GM23338 (cell line): ENCODE measurements at regions not wholly inside any gene's neighbourhood (a gene's known extent, or its start where the extent isn't known, plus 50 kb on each side); places are given as distances from the start of the nearest gene placed in this dataset.

Source experiments
- ATAC-seq: fragments of 200-7000 bp; cut with Tn5 transposase; 3 replicates; pipeline ENCODE4 v1.9.1; 2020
- DNase-seq: peaks from one replicate; pipeline ENCODE4 v3.0.0-alpha.2; 2015; ENCODE audit warnings: low spot score
- H2AFZ ChIP-seq: fragments of 200-600 bp; sonication (generic); 2 replicates; pipeline ENCODE4 v1.8.0; 2016; ENCODE audit warnings: antibody characterized with exemption, mild to moderate bottlenecking, moderate library complexity
- H3F3A ChIP-seq: fragments of 200-600 bp; sonication (generic); replicated peaks from 2 replicates; pipeline ENCODE4 v1.8.0; 2017; ENCODE audit warnings: antibody characterized with exemption, mixed run types, low read depth
- H3K27ac ChIP-seq: fragments of 200-600 bp; sonication (generic); 2 replicates; pipeline ENCODE4 v1.6.1; 2016; ENCODE audit warnings: low read depth
- H3K27me3 ChIP-seq: fragments of 200-600 bp; sonication (generic); 2 replicates; pipeline ENCODE4 v1.8.0; 2016; ENCODE audit warnings: mild to moderate bottlenecking, mixed run types, moderate library complexity; ENCODE audit not compliant: insufficient read depth
- H3K36me3 ChIP-seq: fragments of 200-600 bp; sonication (generic); 2 replicates; pipeline ENCODE4 v1.8.0; 2016; ENCODE audit warnings: mild to moderate bottlenecking; ENCODE audit not compliant: insufficient read depth
- H3K4me1 ChIP-seq: fragments of 200-600 bp; sonication (generic); 2 replicates; pipeline ENCODE4 v1.8.0; 2016; ENCODE audit warnings: mild to moderate bottlenecking, moderate library complexity; ENCODE audit not compliant: insufficient read depth
- H3K4me2 ChIP-seq: fragments of 200-600 bp; sonication (generic); 2 replicates; pipeline ENCODE4 v1.7.1; 2017; ENCODE audit warnings: mixed run types
- H3K4me3 ChIP-seq: fragments of 200-600 bp; sonication (generic); 2 replicates; pipeline ENCODE4 v1.6.1; 2016; ENCODE audit warnings: mixed run types
- H3K79me2 ChIP-seq: fragments of 200-600 bp; sonication (generic); replicated peaks from 2 replicates; pipeline ENCODE4 v1.8.0; 2017; ENCODE audit warnings: mild to moderate bottlenecking; ENCODE audit not compliant: insufficient read depth
- H3K9me2 ChIP-seq: fragments of 200-600 bp; sonication (generic); 2 replicates; pipeline ENCODE4 v1.8.0; 2017; ENCODE audit not compliant: insufficient read depth
- H4K20me1 ChIP-seq: fragments of 200-600 bp; sonication (generic); replicated peaks from 2 replicates; pipeline ENCODE4 v1.8.0; 2017; ENCODE audit warnings: mild to moderate bottlenecking; ENCODE audit not compliant: insufficient read depth
- H3K27ac Mint-ChIP-seq: 2 replicates; pipeline ENCODE4 v1.8.0; 2020; ENCODE audit warnings: inconsistent platforms, mild to moderate bottlenecking, moderate library complexity, mixed read lengths
- H3K27me3 Mint-ChIP-seq: 3 replicates; pipeline ENCODE4 v1.8.0; 2022; ENCODE audit warnings: low read depth, mild to moderate bottlenecking, moderate library complexity, mixed read lengths, inconsistent platforms; ENCODE audit not compliant: insufficient read depth, poor library complexity
- H3K36me3 Mint-ChIP-seq: 3 replicates; pipeline ENCODE4 v1.8.0; 2021; ENCODE audit warnings: low read depth, mild to moderate bottlenecking, inconsistent platforms, moderate library complexity, mixed read lengths
- H3K4me1 Mint-ChIP-seq: 3 replicates; pipeline ENCODE4 v1.8.0; 2020; ENCODE audit warnings: mild to moderate bottlenecking, inconsistent platforms, mixed read lengths
- H3K4me3 Mint-ChIP-seq: 3 replicates; pipeline ENCODE4 v1.8.0; 2021; ENCODE audit warnings: moderate library complexity, mild to moderate bottlenecking, inconsistent platforms, mixed read lengths
- H3K9me3 Mint-ChIP-seq: 3 replicates; pipeline ENCODE4 v1.8.0; 2020; ENCODE audit warnings: moderate library complexity, mild to moderate bottlenecking, inconsistent platforms, mixed read lengths
- CREB1 ChIP-seq: fragments of 250-450 bp; sonication (Bioruptor Pico); IDR thresholded peaks from 2 replicates; pipeline ENCODE4 v1.5.0; 2020; ENCODE audit warnings: low read depth, mild to moderate bottlenecking, moderate library complexity
- ETS1 ChIP-seq: IDR thresholded peaks from 2 replicates; pipeline ENCODE4 v1.6.1; 2016; ENCODE audit warnings: antibody characterized with exemption
- EZH2 ChIP-seq: fragments of 200-600 bp; sonication (generic); IDR thresholded peaks from one replicate; pipeline ENCODE4 v1.8.0; 2017; ENCODE audit warnings: antibody characterized with exemption, mild to moderate bottlenecking, low read depth; ENCODE audit not compliant: unreplicated experiment
- JUNB ChIP-seq: IDR thresholded peaks from one replicate; pipeline ENCODE4 v1.6.1; 2016; ENCODE audit warnings: antibody characterized with exemption; ENCODE audit not compliant: unreplicated experiment
- NANOG ChIP-seq: IDR thresholded peaks from 2 replicates; pipeline ENCODE4 v1.6.1; 2016; ENCODE audit warnings: antibody characterized with exemption, borderline replicate concordance
- POLR2AphosphoS5 ChIP-seq: IDR thresholded peaks from 2 replicates; pipeline ENCODE4 v1.6.1; 2016; ENCODE audit warnings: antibody characterized with exemption, low read depth
- ZNF331 ChIP-seq: fragments of 250-450 bp; sonication (Bioruptor Pico); IDR thresholded peaks from 2 replicates; pipeline ENCODE4 v1.5.0; 2020; ENCODE audit warnings: low read depth, mild to moderate bottlenecking, moderate library complexity
- ZNF462 ChIP-seq: fragments of 250-450 bp; sonication (Bioruptor Pico); IDR thresholded peaks from 2 replicates; pipeline ENCODE4 v1.5.0; 2020; ENCODE audit warnings: mild to moderate bottlenecking, moderate library complexity

- TF ChIP-seq ZNF462 = no peak
- no peak for TF ChIP-seq ETS1
- TF ChIP-seq ZNF331 (CRISPR knock-in tag) = no peak
- TF ChIP-seq CREB1 (CRISPR knock-in tag) = no peak
- TF ChIP-seq EZH2 = no peak
Observed at GRCh38 chr18:72444798-72445155, 99.4 kb downstream of the CBLN2 start (continued).

- H3K27ac ChIP-seq = no peak overlapping the region
- H3K36me3 ChIP-seq = peaks cover 4% of the 10 kb centered on the region; the same call in 1 of the 2 replicates
- H4K20me1 ChIP-seq = no peaks in the 10 kb centered on the region
- H3K27me3 ChIP-seq = peaks cover 83% of the 10 kb centered on the region
- no peaks in the 10 kb centered on the region for H3K9me2 ChIP-seq
- H2AFZ ChIP-seq = no peak overlapping the region
- no peaks in the 10 kb centered on the region for H3K79me2 ChIP-seq
- no peaks in the 10 kb centered on the region for H3K4me1 ChIP-seq
- no peaks in the 10 kb centered on the region for H3F3A ChIP-seq
- ATAC-seq = no peak
- Mint-ChIP-seq H3K4me1 (no peaks in the 10 kb centered on the region), H3K4me3 (no peak overlapping the region), H3K36me3 (peaks cover 24% of the 10 kb centered on the region), H3K9me3 (peaks cover 93% of the 10 kb centered on the region), H3K27ac (no peak overlapping the region), H3K27me3 (peaks cover 2% of the 10 kb centered on the region)
- no peak overlapping the region for H3K4me3 ChIP-seq
- no peak for DNase-seq
- no peak overlapping the region for H3K4me2 ChIP-seq
- TF ChIP-seq POLR2AphosphoS5 (no peak), NANOG (no peak), CREB1 (CRISPR knock-in tag) (no peak), ZNF462 (no peak), JUNB (no peak)
Observed at GRCh38 chr18:72444111-72444797, 99.9 kb downstream of the CBLN2 start.
